ENCODE measurements at regions not wholly inside any gene's neighbourhood (a gene's known extent, or its start where the extent isn't known, plus 50 kb on each side); places are given as distances from the start of the nearest gene placed in this dataset.

- TF ChIP-seq EGR1 (IDR thresholded peaks at IDR 0.05) (no peak), TAF1 (IDR thresholded peaks at IDR 0.05; ENCODE audit: low read depth) (0 out of 2 replicates have a peak, but pooled peaks have one; percentile 5), ZBTB7A (IDR thresholded peaks at IDR 0.05; ENCODE audit: low read depth) (no peak), USF1 (IDR thresholded peaks at IDR 0.05) (0 out of 2 replicates have a peak, but pooled peaks have one; percentile 5), CEBPB (IDR thresholded peaks at IDR 0.05) (no peak), FOXM1 (IDR thresholded peaks at IDR 0.05; ENCODE audit: borderline replicate concordance, low read depth) (peak; percentile 77), EP300 (IDR thresholded peaks at IDR 0.05; ENCODE audit: borderline replicate concordance) (peak; percentile 87), NFIC (IDR thresholded peaks at IDR 0.05) (peak; percentile 67), TEAD4 (IDR thresholded peaks at IDR 0.05) (peak; percentile 79), YY1 (IDR thresholded peaks at IDR 0.05; ENCODE audit: low read depth) (no peak), RAD21 (IDR thresholded peaks at IDR 0.05; ENCODE audit: low read depth) (peak; percentile 36), CREB1 (IDR thresholded peaks at IDR 0.05; ENCODE audit: low read depth) (no peak), TCF12 (IDR thresholded peaks at IDR 0.05; ENCODE audit: low read depth) (peak; percentile 89), MAX (IDR thresholded peaks at IDR 0.05) (peak; percentile 88)
- TF ChIP-seq, protein P1, sequence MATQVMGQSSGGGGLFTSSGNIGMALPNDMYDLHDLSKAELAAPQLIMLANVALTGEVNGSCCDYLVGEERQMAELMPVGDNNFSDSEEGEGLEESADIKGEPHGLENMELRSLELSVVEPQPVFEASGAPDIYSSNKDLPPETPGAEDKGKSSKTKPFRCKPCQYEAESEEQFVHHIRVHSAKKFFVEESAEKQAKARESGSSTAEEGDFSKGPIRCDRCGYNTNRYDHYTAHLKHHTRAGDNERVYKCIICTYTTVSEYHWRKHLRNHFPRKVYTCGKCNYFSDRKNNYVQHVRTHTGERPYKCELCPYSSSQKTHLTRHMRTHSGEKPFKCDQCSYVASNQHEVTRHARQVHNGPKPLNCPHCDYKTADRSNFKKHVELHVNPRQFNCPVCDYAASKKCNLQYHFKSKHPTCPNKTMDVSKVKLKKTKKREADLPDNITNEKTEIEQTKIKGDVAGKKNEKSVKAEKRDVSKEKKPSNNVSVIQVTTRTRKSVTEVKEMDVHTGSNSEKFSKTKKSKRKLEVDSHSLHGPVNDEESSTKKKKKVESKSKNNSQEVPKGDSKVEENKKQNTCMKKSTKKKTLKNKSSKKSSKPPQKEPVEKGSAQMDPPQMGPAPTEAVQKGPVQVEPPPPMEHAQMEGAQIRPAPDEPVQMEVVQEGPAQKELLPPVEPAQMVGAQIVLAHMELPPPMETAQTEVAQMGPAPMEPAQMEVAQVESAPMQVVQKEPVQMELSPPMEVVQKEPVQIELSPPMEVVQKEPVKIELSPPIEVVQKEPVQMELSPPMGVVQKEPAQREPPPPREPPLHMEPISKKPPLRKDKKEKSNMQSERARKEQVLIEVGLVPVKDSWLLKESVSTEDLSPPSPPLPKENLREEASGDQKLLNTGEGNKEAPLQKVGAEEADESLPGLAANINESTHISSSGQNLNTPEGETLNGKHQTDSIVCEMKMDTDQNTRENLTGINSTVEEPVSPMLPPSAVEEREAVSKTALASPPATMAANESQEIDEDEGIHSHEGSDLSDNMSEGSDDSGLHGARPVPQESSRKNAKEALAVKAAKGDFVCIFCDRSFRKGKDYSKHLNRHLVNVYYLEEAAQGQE (IDR thresholded peaks at IDR 0.05; ENCODE audit: low read depth): no peak
These were observed 95.4 kb upstream of the ERRFI1 start for GRCh38 chr1:8121261-8122159.

DNA sequence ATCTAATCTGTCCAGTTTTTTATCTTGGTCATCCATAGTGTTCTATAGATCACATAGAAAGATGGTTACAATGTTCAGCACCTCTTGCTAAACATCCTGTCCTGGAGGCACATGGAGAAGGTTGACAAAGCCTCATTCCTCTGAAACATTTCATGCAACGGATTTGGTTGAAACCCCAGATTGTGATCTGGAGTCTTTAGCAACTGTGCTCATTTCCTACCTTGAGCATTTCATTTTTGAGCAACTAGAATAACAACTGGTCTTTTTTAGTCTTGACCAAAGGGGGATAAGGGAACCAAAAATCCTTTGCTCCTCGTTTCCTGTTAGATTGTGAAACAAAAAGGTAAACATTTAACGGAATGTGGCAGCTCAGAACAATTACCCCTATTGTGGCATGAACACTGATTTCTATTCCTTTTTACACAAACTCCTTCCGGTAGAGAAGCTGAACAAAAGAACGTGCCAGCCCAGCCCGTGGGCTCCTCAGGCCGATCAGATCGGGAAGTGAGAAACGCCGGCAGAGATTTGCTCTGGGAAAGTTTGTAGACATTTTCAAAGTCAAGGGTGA is 94.7 kb upstream of the ERRFI1 start:
- no peak for TF ChIP-seq USF1 (IDR thresholded peaks at IDR 0.05)
- peak; percentile 72 for TF ChIP-seq CEBPB (IDR thresholded peaks at IDR 0.05)
- TF ChIP-seq TAF1 (IDR thresholded peaks at IDR 0.05; ENCODE audit: low read depth): peak; percentile 35; the same call in 1 of the 2 replicates

GRCh38 chr1:8118736-8119135 is 92.6 kb upstream of the ERRFI1 start:
- peak; percentile 48 for TF ChIP-seq CEBPB (IDR thresholded peaks at IDR 0.05)

GRCh38 chr1:8118031-8118451 is 91.9 kb upstream of the ERRFI1 start:
- TF ChIP-seq FOXM1 (IDR thresholded peaks at IDR 0.05; ENCODE audit: borderline replicate concordance, low read depth) (no peak), TAF1 (IDR thresholded peaks at IDR 0.05; ENCODE audit: low read depth) (no peak), TEAD4 (IDR thresholded peaks at IDR 0.05) (peak; percentile 71), CREB1 (IDR thresholded peaks at IDR 0.05; ENCODE audit: low read depth) (no peak), EP300 (IDR thresholded peaks at IDR 0.05; ENCODE audit: borderline replicate concordance) (peak; percentile 61; the same call in 1 of the 2 replicates), CEBPB (IDR thresholded peaks at IDR 0.05) (no peak)

DNA sequence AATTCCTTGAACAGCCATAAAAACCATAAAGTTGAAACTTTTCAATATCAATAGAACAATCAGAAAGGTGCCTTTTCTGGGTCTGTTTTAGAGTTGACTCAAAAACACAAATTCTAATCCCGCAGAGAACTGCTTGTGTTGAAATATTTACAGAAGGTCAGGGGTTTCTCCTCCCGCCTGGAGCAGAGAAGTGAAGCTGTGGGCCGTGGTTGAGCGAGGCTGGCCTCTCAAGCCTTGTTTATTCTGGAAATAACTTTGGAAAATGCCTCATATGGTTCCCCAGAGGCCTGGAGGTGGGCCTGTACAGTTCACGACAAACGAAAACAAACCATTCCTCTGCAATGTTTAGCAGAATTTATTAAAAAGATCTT is 90.8 kb upstream of the ERRFI1 start:
- TF ChIP-seq, protein P1 (IDR thresholded peaks at IDR 0.05; ENCODE audit: low read depth): no peak
- TF ChIP-seq EP300 (IDR thresholded peaks at IDR 0.05; ENCODE audit: borderline replicate concordance) (no peak), NFIC (IDR thresholded peaks at IDR 0.05) (no peak), TAF1 (IDR thresholded peaks at IDR 0.05; ENCODE audit: low read depth) (no peak), TCF12 (IDR thresholded peaks at IDR 0.05; ENCODE audit: low read depth) (no peak), RAD21 (IDR thresholded peaks at IDR 0.05; ENCODE audit: low read depth) (no peak), CEBPB (IDR thresholded peaks at IDR 0.05) (no peak), CREB1 (IDR thresholded peaks at IDR 0.05; ENCODE audit: low read depth) (no peak), EGR1 (IDR thresholded peaks at IDR 0.05) (no peak)

DNA sequence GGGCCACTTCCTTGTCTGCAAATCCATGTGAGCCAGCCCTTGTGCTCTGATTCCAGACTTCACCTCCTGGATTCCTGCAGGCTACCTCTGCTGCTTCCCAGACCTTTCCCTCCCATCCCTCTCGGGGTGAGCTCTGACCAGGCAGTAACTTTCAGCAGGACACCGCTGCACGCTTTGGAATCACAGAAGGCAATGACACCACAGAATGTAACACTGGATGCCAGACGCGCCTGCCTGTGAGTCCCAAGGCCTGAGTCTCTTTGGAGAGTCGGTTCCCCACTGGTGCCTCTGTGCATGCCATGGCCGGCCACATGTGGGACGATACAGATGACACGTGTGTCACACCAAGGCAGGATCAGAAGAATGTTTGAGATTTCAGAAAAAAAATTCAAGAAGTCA is 89.7 kb upstream of the ERRFI1 start:
- TF ChIP-seq RAD21 (IDR thresholded peaks at IDR 0.05; ENCODE audit: low read depth) (no peak), NFIC (IDR thresholded peaks at IDR 0.05) (no peak)
- TF ChIP-seq, protein P1 (IDR thresholded peaks at IDR 0.05; ENCODE audit: low read depth): no peak

Measured in Ishikawa (cell line).